T-helper 2 cell treated with Interferon-gamma antibody and Interleukin-4, amounts not matched to agents 5 μg/mL and 100 μg/mL, for 36 hours (primary cell): ENCODE measurements at regions not wholly inside any gene's neighbourhood (a gene's known extent, or its start where the extent isn't known, plus 50 kb on each side); places are given as distances from the start of the nearest gene placed in this dataset.
"Not testable (repeated sequence)": the region's sequence is repeated elsewhere in the genome, so short reads cannot be mapped to it uniquely, and the experiment has no call there.

Source experiments
- DNase-seq: peaks from one replicate; pipeline ENCODE4 v3.0.0; 2021; ENCODE audit warnings: low spot score
- H3K27ac Mint-ChIP-seq: one replicate; pipeline ENCODE4 v1.8.0; 2021; ENCODE audit warnings: mild to moderate bottlenecking, mixed read lengths
- H3K27me3 Mint-ChIP-seq: one replicate; pipeline ENCODE4 v1.8.0; 2021; ENCODE audit warnings: low read depth, mixed read lengths
- H3K36me3 Mint-ChIP-seq: one replicate; pipeline ENCODE4 v1.8.0; 2021; ENCODE audit warnings: low read depth, mixed read lengths
- H3K4me1 Mint-ChIP-seq: one replicate; pipeline ENCODE4 v1.8.0; 2021; ENCODE audit warnings: low read depth, mixed read lengths
- H3K4me3 Mint-ChIP-seq: one replicate; pipeline ENCODE4 v1.8.0; 2022; ENCODE audit warnings: mild to moderate bottlenecking, moderate library complexity, mixed read lengths
- H3K9me3 Mint-ChIP-seq: one replicate; pipeline ENCODE4 v1.8.0; 2021; ENCODE audit warnings: mixed read lengths

GRCh38 chr1:191525944-191526343 lies 632.3 kb upstream of the RGS18 start:
- not testable (repeated sequence) for H3K9me3 Mint-ChIP-seq, H3K4me3 Mint-ChIP-seq, H3K4me1 Mint-ChIP-seq, DNase-seq, H3K36me3 Mint-ChIP-seq, H3K27me3 Mint-ChIP-seq, H3K27ac Mint-ChIP-seq

DNA sequence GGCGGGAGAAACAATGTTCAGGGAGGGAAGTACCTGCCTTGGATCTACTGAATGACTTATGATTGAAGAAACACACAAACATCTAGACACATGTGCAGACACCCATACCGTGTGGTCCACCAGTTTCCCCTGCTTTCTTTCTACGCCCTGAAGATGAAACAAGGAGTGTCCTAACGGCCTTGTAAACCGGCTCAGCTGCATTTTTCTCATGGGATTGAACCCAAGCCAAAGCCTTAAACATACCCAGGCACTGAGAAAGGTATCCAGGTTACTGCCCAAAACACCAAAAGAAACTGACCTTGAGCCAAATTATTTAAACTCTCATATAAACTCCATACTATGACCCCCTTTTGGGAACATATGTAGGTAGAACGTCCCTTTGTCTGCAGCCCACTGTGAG lies 630.0 kb upstream of the RGS18 start:
- no peaks in the 10 kb centered on the region for H3K27me3 Mint-ChIP-seq
- H3K9me3 Mint-ChIP-seq: peaks cover 5% of the 10 kb centered on the region
- no peak overlapping the region for H3K4me3 Mint-ChIP-seq
- H3K4me1 Mint-ChIP-seq: no peaks in the 10 kb centered on the region
- no peak overlapping the region for H3K27ac Mint-ChIP-seq
- DNase-seq: no peak
- no peaks in the 10 kb centered on the region for H3K36me3 Mint-ChIP-seq

- Mint-ChIP-seq H3K9me3 (no peaks in the 10 kb centered on the region), H3K4me1 (no peaks in the 10 kb centered on the region), H3K27ac (no peak overlapping the region), H3K27me3 (no peaks in the 10 kb centered on the region), H3K36me3 (no peaks in the 10 kb centered on the region), H3K4me3 (no peak overlapping the region)
- no peak for DNase-seq
These were observed 627.3 kb upstream of the RGS18 start for GRCh38 chr1:191530928-191531327.

- no peak for DNase-seq
- Mint-ChIP-seq H3K36me3 (no peaks in the 10 kb centered on the region), H3K27me3 (no peaks in the 10 kb centered on the region), H3K27ac (no peak overlapping the region), H3K4me1 (no peaks in the 10 kb centered on the region), H3K4me3 (no peak overlapping the region), H3K9me3 (peaks cover 11% of the 10 kb centered on the region)
These were observed 625.0 kb upstream of the RGS18 start for GRCh38 chr1:191533254-191533653.

DNA sequence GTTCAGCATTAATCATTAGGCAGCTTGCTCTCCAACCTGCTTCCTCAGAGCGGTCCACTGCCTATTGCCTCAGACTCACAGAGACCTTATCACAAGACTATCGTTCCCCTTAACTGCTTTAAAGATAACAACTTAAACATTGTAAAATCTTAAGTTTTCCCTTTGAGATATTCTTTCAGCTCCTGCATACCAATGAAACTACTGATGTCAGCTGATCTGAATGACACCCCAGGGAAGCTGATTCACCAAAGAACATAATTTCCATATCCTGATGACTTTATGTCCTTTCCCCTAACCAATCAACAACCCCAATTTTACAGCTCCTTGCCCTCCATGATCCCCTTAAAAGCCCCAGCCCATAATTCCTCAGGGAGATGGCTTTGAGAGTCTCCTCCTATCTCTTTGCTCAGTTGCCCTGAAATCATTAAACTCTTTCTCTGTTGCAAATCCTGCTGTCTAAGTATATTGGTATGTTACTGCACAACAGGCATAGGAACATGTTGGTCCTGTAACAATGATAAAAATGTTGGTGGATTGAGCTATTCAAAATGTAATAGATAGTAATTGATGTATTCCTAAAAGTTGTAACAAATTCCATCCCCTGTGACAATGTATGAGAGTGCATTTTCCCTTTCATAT lies 621.4 kb upstream of the RGS18 start:
- H3K4me1 Mint-ChIP-seq: no peaks in the 10 kb centered on the region
- no peaks in the 10 kb centered on the region for H3K27me3 Mint-ChIP-seq
- peaks cover 11% of the 10 kb centered on the region for H3K9me3 Mint-ChIP-seq
- no peak overlapping the region for H3K27ac Mint-ChIP-seq
- H3K4me3 Mint-ChIP-seq: no peak overlapping the region
- no peak for DNase-seq
- no peaks in the 10 kb centered on the region for H3K36me3 Mint-ChIP-seq

GRCh38 chr1:191541758-191542157 lies 616.5 kb upstream of the RGS18 start:
- H3K36me3 Mint-ChIP-seq: no peaks in the 10 kb centered on the region
- H3K9me3 Mint-ChIP-seq: peaks cover 15% of the 10 kb centered on the region
- H3K27me3 Mint-ChIP-seq: no peaks in the 10 kb centered on the region
- no peak overlapping the region for H3K27ac Mint-ChIP-seq
- H3K4me3 Mint-ChIP-seq: no peak overlapping the region
- no peaks in the 10 kb centered on the region for H3K4me1 Mint-ChIP-seq
- no peak for DNase-seq

DNA sequence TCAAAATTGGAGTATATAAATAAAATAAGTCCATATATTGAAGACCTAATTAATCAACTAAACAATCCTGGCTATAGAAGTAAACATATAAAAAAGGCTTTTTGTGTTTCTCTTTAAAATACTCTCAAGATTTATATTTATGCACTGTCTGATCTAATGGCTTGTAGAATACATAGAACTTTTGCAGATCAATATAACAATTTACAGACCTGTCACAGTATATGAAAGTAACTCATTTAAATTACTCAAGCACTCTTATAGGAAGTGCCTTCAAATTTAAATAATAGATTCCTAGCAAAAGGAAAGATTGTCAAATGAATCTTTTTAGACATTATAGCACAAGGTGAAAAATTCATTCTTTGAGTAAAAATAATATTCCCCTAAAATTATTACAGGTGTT lies 615.8 kb upstream of the RGS18 start:
- Mint-ChIP-seq H3K4me3 (no peak overlapping the region), H3K9me3 (peaks cover 11% of the 10 kb centered on the region), H3K4me1 (no peaks in the 10 kb centered on the region), H3K27me3 (no peaks in the 10 kb centered on the region), H3K36me3 (no peaks in the 10 kb centered on the region), H3K27ac (no peak overlapping the region)
- DNase-seq: no peak

GRCh38 chr1:191546803-191547202 lies 611.5 kb upstream of the RGS18 start:
- no peaks in the 10 kb centered on the region for H3K4me1 Mint-ChIP-seq

DNA sequence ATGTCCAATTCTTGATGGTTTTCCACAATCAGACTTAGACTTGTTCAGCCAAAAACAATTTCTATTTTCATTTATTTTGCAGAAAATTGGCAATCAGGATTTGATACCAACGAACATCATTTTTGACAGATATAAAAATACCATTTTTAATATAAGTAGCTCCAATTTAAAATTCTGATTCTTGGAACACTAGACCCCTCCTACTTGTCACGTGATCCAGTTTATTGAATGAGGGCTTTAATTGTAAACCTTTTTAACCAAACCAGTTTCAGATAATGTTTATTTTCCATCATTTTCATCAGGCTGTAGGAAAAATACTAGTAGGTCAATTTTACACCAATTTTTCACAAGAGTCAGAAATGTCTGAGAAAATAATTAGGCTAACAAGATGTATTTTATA lies 607.2 kb upstream of the RGS18 start:
- no peaks in the 10 kb centered on the region for H3K36me3 Mint-ChIP-seq
- no peaks in the 10 kb centered on the region for H3K27me3 Mint-ChIP-seq
- no peak overlapping the region for H3K27ac Mint-ChIP-seq
- H3K4me3 Mint-ChIP-seq: no peak overlapping the region
- DNase-seq: no peak
- peaks cover 8% of the 10 kb centered on the region for H3K9me3 Mint-ChIP-seq
- no peaks in the 10 kb centered on the region for H3K4me1 Mint-ChIP-seq

More at GRCh38 chr1:191546803-191547202, 611.5 kb upstream of the RGS18 start:
- Mint-ChIP-seq H3K27ac (no peak overlapping the region), H3K36me3 (no peaks in the 10 kb centered on the region), H3K4me3 (no peak overlapping the region), H3K9me3 (peaks cover 14% of the 10 kb centered on the region), H3K27me3 (no peaks in the 10 kb centered on the region)
- no peak for DNase-seq

DNA sequence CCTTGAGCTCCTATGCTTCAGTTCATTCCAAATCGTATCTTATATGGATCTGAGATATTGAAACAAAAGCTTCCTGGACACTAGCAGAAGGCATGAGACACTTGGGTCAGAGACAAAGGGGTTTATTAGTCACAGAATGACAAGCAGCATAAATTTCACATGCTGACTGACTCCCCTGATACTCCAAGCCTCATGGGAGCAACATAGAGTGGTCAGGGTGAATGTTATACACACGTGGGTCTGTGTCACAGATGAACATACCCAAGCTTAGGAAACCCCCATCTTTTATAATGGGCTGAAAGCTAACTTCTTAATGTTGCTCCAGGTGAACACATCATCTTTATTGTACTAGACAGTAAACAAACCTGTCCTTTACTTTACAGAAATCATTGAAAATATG lies 599.9 kb upstream of the RGS18 start:
- no peak for DNase-seq
- no peaks in the 10 kb centered on the region for H3K4me1 Mint-ChIP-seq
- H3K36me3 Mint-ChIP-seq: no peaks in the 10 kb centered on the region
- no peak overlapping the region for H3K27ac Mint-ChIP-seq
- H3K27me3 Mint-ChIP-seq: no peaks in the 10 kb centered on the region
- H3K4me3 Mint-ChIP-seq: no peak overlapping the region
- H3K9me3 Mint-ChIP-seq: peaks cover 7% of the 10 kb centered on the region

DNA sequence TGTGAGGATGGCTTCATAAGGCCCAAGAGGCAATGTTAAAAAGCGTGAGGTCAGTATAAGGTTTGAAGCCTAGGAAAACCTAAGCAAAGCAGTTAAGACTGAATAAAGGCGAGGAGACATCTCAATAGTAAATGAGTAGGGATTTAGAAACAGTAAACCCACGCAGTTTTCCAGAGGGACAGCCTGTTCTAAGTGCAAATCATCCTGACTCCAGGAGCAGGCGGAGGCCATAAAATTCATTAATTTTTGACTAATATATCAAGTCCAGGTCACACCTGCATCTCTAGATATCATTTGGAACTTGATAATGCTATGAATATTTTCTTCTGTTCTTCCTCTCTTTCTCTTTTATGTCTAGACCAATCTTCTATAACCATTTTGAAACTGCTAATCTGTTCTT lies 597.0 kb upstream of the RGS18 start:
- no peaks in the 10 kb centered on the region for H3K4me1 Mint-ChIP-seq
- H3K4me3 Mint-ChIP-seq: no peak overlapping the region
- H3K9me3 Mint-ChIP-seq: peaks cover 7% of the 10 kb centered on the region
- H3K27ac Mint-ChIP-seq: no peak overlapping the region
- H3K27me3 Mint-ChIP-seq: no peaks in the 10 kb centered on the region
- H3K36me3 Mint-ChIP-seq: no peaks in the 10 kb centered on the region
- DNase-seq: no peak

DNA sequence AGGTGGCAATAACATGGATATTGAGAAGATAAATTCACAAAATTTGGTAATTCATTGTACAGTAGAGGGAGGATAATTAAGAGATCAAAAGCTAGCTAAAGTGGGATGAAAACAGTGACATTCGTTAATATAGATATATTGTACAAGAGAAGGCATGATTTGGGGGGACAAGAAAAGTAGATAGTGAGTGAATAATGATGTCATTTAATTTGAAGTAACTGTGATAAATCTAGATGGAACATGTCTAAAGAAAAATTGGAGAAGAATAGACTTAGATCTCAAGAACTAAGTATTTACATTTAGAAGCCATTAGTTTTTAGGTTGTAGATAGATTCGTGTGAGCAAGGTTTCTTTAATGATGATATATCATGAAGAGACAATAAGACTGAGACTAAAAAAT lies 594.0 kb upstream of the RGS18 start:
- Mint-ChIP-seq H3K27ac (no peak overlapping the region), H3K27me3 (no peaks in the 10 kb centered on the region), H3K9me3 (peaks cover 4% of the 10 kb centered on the region), H3K4me1 (no peaks in the 10 kb centered on the region), H3K36me3 (no peaks in the 10 kb centered on the region), H3K4me3 (no peak overlapping the region)
- no peak for DNase-seq

DNA sequence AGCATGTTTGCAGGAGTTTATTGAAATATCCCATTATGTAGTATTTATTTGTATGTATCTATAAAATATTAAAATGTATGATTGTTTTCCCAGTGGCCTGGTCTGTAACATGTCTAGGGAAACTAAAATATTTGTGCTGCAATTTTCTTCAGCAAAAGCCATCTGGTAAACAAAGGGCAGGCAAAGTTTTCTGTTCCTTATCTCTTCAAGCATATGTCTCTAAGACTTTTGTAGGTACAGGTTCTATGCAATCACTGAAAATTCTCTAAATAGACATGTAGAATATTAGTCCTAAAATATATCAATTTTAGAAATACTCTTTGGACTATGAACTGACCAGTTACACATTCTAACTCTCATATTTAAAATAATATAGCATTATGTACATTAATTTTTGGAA lies 585.8 kb upstream of the RGS18 start:
- Mint-ChIP-seq H3K9me3 (peaks cover 4% of the 10 kb centered on the region), H3K27ac (no peak overlapping the region), H3K4me3 (no peak overlapping the region), H3K4me1 (no peaks in the 10 kb centered on the region), H3K27me3 (no peaks in the 10 kb centered on the region), H3K36me3 (no peaks in the 10 kb centered on the region)
- DNase-seq: no peak

DNA sequence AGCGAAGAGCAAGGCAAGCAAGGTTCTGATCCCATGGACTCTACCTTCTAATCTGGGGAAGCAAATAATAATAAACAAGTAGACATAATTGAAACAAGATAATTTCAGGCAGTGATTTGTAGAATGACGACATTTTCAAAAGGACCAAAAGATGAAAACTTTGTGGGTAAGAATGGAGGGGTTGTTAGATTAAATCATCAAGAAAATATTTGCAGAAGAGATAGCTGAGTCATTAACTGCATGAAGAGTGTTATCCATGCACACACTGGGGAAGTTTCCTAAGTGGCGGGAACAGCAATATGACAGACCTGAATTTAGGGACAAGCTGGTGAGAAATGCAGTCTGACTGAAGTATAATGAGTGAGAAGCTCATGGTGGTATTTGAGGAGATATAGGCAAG lies 583.1 kb upstream of the RGS18 start:
- no peaks in the 10 kb centered on the region for H3K36me3 Mint-ChIP-seq
- peaks cover 4% of the 10 kb centered on the region for H3K9me3 Mint-ChIP-seq
- no peaks in the 10 kb centered on the region for H3K4me1 Mint-ChIP-seq
- no peak overlapping the region for H3K4me3 Mint-ChIP-seq
- no peaks in the 10 kb centered on the region for H3K27me3 Mint-ChIP-seq
- no peak overlapping the region for H3K27ac Mint-ChIP-seq
- no peak for DNase-seq

DNA sequence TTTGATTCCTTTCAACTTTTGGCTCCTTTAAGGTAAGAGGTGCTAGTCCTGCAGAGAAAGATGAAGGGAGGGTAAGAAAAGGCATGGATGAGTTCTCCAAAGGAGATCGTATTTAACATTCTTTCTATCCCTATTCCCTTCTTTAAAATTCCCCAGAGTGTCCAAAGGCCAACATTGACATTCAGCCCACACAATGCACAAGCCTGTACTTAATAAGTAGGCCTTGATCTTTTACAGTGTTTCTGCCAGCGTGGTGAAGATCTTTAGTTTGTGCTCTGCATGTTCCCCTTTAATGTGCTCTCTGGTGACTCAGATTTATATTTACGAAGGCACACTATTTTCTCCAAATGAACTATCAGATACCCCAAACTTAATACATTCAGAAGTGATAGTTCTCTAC lies 582.5 kb upstream of the RGS18 start:
- H3K27me3 Mint-ChIP-seq: no peaks in the 10 kb centered on the region
- peaks cover 7% of the 10 kb centered on the region for H3K9me3 Mint-ChIP-seq
- H3K27ac Mint-ChIP-seq: no peak overlapping the region
- H3K4me3 Mint-ChIP-seq: no peak overlapping the region
- DNase-seq: no peak
- H3K4me1 Mint-ChIP-seq: no peaks in the 10 kb centered on the region
- H3K36me3 Mint-ChIP-seq: no peaks in the 10 kb centered on the region
